ENCODE measurements at regions not wholly inside any gene's neighbourhood (a gene's known extent, or its start where the extent isn't known, plus 50 kb on each side); places are given as distances from the start of the nearest gene placed in this dataset.

DNA sequence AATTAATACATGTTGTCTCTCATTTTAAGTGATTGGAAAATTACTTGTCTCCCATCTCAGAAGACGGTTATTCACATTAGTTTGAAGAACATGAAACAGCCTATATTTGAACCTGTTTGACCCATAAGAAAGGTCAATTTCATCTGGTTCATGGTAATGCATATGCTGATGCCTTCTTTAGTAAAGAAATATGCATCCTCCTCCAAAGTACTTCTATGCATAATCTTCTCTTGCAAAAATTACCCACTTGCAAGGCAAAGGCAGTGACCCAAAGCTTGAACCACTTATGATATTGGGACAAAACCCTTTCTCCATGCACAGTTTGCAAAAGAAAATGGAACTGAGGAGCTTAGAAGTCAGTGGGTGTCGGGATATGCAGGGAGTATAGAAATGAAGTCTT lies 65.4 kb upstream of the IRX1 start:
- TF ChIP-seq ZNF24 (IDR thresholded peaks at IDR 0.05) (no peak), NR2F1 (conservative IDR thresholded peaks at IDR 0.05) (no peak), POLR2A (IDR thresholded peaks at IDR 0.05; ENCODE audit: low read depth, low read length) (no peak), SIX5 (IDR thresholded peaks at IDR 0.05; ENCODE audit: low read depth, low read length, severe bottlenecking) (no peak), FOXK2 (IDR thresholded peaks at IDR 0.05) (no peak), KDM1A (IDR thresholded peaks at IDR 0.05; ENCODE audit: borderline replicate concordance) (no peak)
- TF ChIP-seq, protein P1, sequence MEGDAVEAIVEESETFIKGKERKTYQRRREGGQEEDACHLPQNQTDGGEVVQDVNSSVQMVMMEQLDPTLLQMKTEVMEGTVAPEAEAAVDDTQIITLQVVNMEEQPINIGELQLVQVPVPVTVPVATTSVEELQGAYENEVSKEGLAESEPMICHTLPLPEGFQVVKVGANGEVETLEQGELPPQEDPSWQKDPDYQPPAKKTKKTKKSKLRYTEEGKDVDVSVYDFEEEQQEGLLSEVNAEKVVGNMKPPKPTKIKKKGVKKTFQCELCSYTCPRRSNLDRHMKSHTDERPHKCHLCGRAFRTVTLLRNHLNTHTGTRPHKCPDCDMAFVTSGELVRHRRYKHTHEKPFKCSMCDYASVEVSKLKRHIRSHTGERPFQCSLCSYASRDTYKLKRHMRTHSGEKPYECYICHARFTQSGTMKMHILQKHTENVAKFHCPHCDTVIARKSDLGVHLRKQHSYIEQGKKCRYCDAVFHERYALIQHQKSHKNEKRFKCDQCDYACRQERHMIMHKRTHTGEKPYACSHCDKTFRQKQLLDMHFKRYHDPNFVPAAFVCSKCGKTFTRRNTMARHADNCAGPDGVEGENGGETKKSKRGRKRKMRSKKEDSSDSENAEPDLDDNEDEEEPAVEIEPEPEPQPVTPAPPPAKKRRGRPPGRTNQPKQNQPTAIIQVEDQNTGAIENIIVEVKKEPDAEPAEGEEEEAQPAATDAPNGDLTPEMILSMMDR (IDR thresholded peaks at IDR 0.05 in 2 of 3, conservative IDR thresholded peaks at IDR 0.05 in 1 of 3; ENCODE audit: control insufficient read depth in 2 of 3, extremely low read depth in 1 of 3, insufficient read depth in 1 of 3, low read depth in 3 of 3, low read length in 3 of 3): no peak
